CD4-positive, CD25-positive, alpha-beta regulatory T cell (primary cell): ENCODE measurements at regions not wholly inside any gene's neighbourhood (a gene's known extent, or its start where the extent isn't known, plus 50 kb on each side); places are given as distances from the start of the nearest gene placed in this dataset.

Source experiments
- ATAC-seq, 2 donors: fragments of 150-1000 bp; cut with Tn5 transposase; one replicate each; pipeline ENCODE4 v1.10.0; 2021; ENCODE audit warnings: low read depth in 2 of 2, moderate number of reproducible peaks in 2 of 2, moderate library complexity in 1 of 2
- DNase-seq, 3 donors: peaks; one replicate each; pipeline versions ENCODE4 v3.0.0 to v3.0.0-alpha.2; 2012 to 2022; ENCODE audit warnings: mixed read lengths in 1 of 3
- H3K27ac ChIP-seq: one replicate; pipeline ENCODE4 v1.7.0; 2013; ENCODE audit warnings: mild to moderate bottlenecking, low read length; ENCODE audit not compliant: insufficient read depth, poor library complexity, severe bottlenecking
- H3K27me3 ChIP-seq: one replicate; pipeline ENCODE4 v1.7.0; 2013; ENCODE audit warnings: low read length; ENCODE audit not compliant: control insufficient read depth, insufficient read depth
- H3K36me3 ChIP-seq: one replicate; pipeline ENCODE4 v1.7.0; 2013; ENCODE audit warnings: mild to moderate bottlenecking, low read length, moderate library complexity; ENCODE audit not compliant: control insufficient read depth, insufficient read depth
- H3K4me1 ChIP-seq: 2 replicates; pipeline ENCODE4 v1.7.0; 2013; ENCODE audit warnings: mild to moderate bottlenecking, low read length; ENCODE audit not compliant: insufficient read depth, control insufficient read depth, poor library complexity, severe bottlenecking
- H3K4me3 ChIP-seq: one replicate; pipeline ENCODE4 v1.7.0; 2013; ENCODE audit warnings: low read depth, mild to moderate bottlenecking, low read length, moderate library complexity
- H3K9me3 ChIP-seq, 2 experiments: 1 replicate in 1 of 2; 2 replicates in 1 of 2; pipeline ENCODE4 v1.7.0; 2013; ENCODE audit warnings: low read length in 2 of 2, mild to moderate bottlenecking in 1 of 2, moderate library complexity in 1 of 2; ENCODE audit not compliant: control insufficient read depth in 2 of 2
- H3K27ac Mint-ChIP-seq, 3 donors: one replicate each; pipeline ENCODE4 v1.8.0; 2020 to 2022; ENCODE audit warnings: mild to moderate bottlenecking in 3 of 3, mixed read lengths in 3 of 3, moderate library complexity in 2 of 3
- H3K27me3 Mint-ChIP-seq: one replicate; pipeline ENCODE4 v1.8.0; 2022; ENCODE audit warnings: mild to moderate bottlenecking, mixed read lengths
- H3K36me3 Mint-ChIP-seq: one replicate; pipeline ENCODE4 v1.8.0; 2020; ENCODE audit warnings: mixed read lengths
- H3K4me1 Mint-ChIP-seq, 4 donors: one replicate each; pipeline ENCODE4 v1.8.0; 2020 to 2022; ENCODE audit warnings: mixed read lengths in 4 of 4, mild to moderate bottlenecking in 1 of 4
- H3K4me3 Mint-ChIP-seq, 4 donors: one replicate each; pipeline ENCODE4 v1.8.0; 2020 to 2022; ENCODE audit warnings: mild to moderate bottlenecking in 4 of 4, mixed read lengths in 4 of 4, moderate library complexity in 3 of 4
- H3K9me3 Mint-ChIP-seq, 7 donors: one replicate each; pipeline ENCODE4 v1.8.0; 2020 to 2022; ENCODE audit warnings: mixed read lengths in 7 of 7, mild to moderate bottlenecking in 3 of 7, moderate library complexity in 2 of 7

- no peak overlapping the region for H3K27ac Mint-ChIP-seq
- Histone ChIP-seq H3K4me3 (no peak overlapping the region), H3K27ac (no peak overlapping the region), H3K36me3 (no peaks in the 10 kb centered on the region), H3K4me1 (no peaks in the 10 kb centered on the region), H3K27me3 (no peaks in the 10 kb centered on the region), H3K9me3 (no peaks in the 10 kb centered on the region)
- DNase-seq (no peak), ATAC-seq (no peak)
- H3K27me3 Mint-ChIP-seq = no peaks in the 10 kb centered on the region
- H3K9me3 Mint-ChIP-seq = peaks cover 0 to 15% (median 5%) of the 10 kb centered on the region in 7 donors
- no peaks in the 10 kb centered on the region for H3K36me3 Mint-ChIP-seq
- no peak overlapping the region for H3K4me3 Mint-ChIP-seq
- no peaks in the 10 kb centered on the region for H3K4me1 Mint-ChIP-seq
Observed at GRCh38 chr13:80284290-80284689, 56.6 kb downstream of the SPRY2 start.

GRCh38 chr13:80278706-80279105, 62.2 kb downstream of the SPRY2 start:
- no peaks in the 10 kb centered on the region for H3K36me3 ChIP-seq
- DNase-seq (no peak), ATAC-seq (no peak)
- no peaks in the 10 kb centered on the region for H3K9me3 ChIP-seq
- no peak overlapping the region for H3K27ac ChIP-seq
- Mint-ChIP-seq H3K27me3 (no peaks in the 10 kb centered on the region), H3K4me3 (no peak overlapping the region), H3K27ac (no peak overlapping the region), H3K36me3 (no peaks in the 10 kb centered on the region), H3K4me1 (no peaks in the 10 kb centered on the region), H3K9me3 (peaks cover 0 to 8% (median 7%) of the 10 kb centered on the region in 7 donors)
- H3K4me1 ChIP-seq = no peaks in the 10 kb centered on the region
- no peak overlapping the region for H3K4me3 ChIP-seq
- no peaks in the 10 kb centered on the region for H3K27me3 ChIP-seq

- Mint-ChIP-seq H3K4me1 (no peaks in the 10 kb centered on the region), H3K36me3 (no peaks in the 10 kb centered on the region), H3K9me3 (peaks cover 0 to 5% (median 1%) of the 10 kb centered on the region in 7 donors), H3K27me3 (no peaks in the 10 kb centered on the region), H3K27ac (no peak overlapping the region), H3K4me3 (no peak overlapping the region)
- no peak for ATAC-seq
- H3K4me3 ChIP-seq = no peak overlapping the region
- no peak overlapping the region for H3K27ac ChIP-seq
- no peak for DNase-seq
- no peaks in the 10 kb centered on the region for H3K36me3 ChIP-seq
- no peaks in the 10 kb centered on the region for H3K4me1 ChIP-seq
- H3K9me3 ChIP-seq = no peaks in the 10 kb centered on the region
- no peaks in the 10 kb centered on the region for H3K27me3 ChIP-seq
Observed at GRCh38 chr13:80276371-80277289, 64.3 kb downstream of the SPRY2 start.

GRCh38 chr13:80274643-80275042, 66.3 kb downstream of the SPRY2 start:
- no peak overlapping the region for H3K27ac Mint-ChIP-seq
- H3K4me1 Mint-ChIP-seq = no peaks in the 10 kb centered on the region
- H3K36me3 ChIP-seq = no peaks in the 10 kb centered on the region
- no peak overlapping the region for H3K4me3 ChIP-seq
- H3K27me3 ChIP-seq = no peaks in the 10 kb centered on the region
- no peak overlapping the region for H3K4me3 Mint-ChIP-seq
- no peak overlapping the region for H3K27ac ChIP-seq
- DNase-seq = no peak
- no peaks in the 10 kb centered on the region for H3K27me3 Mint-ChIP-seq
- no peaks in the 10 kb centered on the region for H3K36me3 Mint-ChIP-seq
- no peaks in the 10 kb centered on the region for H3K4me1 ChIP-seq
- H3K9me3 Mint-ChIP-seq = peaks cover 0 to 5% (median 1%) of the 10 kb centered on the region in 7 donors
- no peaks in the 10 kb centered on the region for H3K9me3 ChIP-seq
- ATAC-seq = no peak

GRCh38 chr13:80273718-80274117, 67.2 kb downstream of the SPRY2 start:
- Histone ChIP-seq H3K27me3 (no peaks in the 10 kb centered on the region), H3K36me3 (no peaks in the 10 kb centered on the region), H3K27ac (no peak overlapping the region), H3K9me3 (no peaks in the 10 kb centered on the region), H3K4me3 (no peak overlapping the region), H3K4me1 (no peaks in the 10 kb centered on the region)
- ATAC-seq = no peak
- DNase-seq = no peak
- no peak overlapping the region for H3K4me3 Mint-ChIP-seq
- H3K36me3 Mint-ChIP-seq = no peaks in the 10 kb centered on the region
- no peaks in the 10 kb centered on the region for H3K27me3 Mint-ChIP-seq
- no peaks in the 10 kb centered on the region for H3K4me1 Mint-ChIP-seq
- no peak overlapping the region for H3K27ac Mint-ChIP-seq
- peaks cover 0 to 4% (median 1%) of the 10 kb centered on the region in 7 donors for H3K9me3 Mint-ChIP-seq

GRCh38 chr13:80265348-80265747, 75.6 kb downstream of the SPRY2 start:
- ATAC-seq = no peak
- Histone ChIP-seq H3K27me3 (no peaks in the 10 kb centered on the region), H3K27ac (no peak overlapping the region), H3K36me3 (no peaks in the 10 kb centered on the region), H3K4me1 (no peaks in the 10 kb centered on the region), H3K4me3 (no peak overlapping the region), H3K9me3 (peaks cover 0 to 7% of the 10 kb centered on the region in 2 experiments)
- no peaks in the 10 kb centered on the region for H3K36me3 Mint-ChIP-seq
- H3K27ac Mint-ChIP-seq = no peak overlapping the region
- DNase-seq = no peak
- H3K27me3 Mint-ChIP-seq = no peaks in the 10 kb centered on the region
- H3K4me1 Mint-ChIP-seq = no peaks in the 10 kb centered on the region
- H3K4me3 Mint-ChIP-seq = no peak overlapping the region
- H3K9me3 Mint-ChIP-seq = peaks cover 3 to 20% (median 6%) of the 10 kb centered on the region in 7 donors

GRCh38 chr13:80263745-80264513, 77.0 kb downstream of the SPRY2 start:
- H3K27ac Mint-ChIP-seq = no peak overlapping the region
- H3K27me3 ChIP-seq = no peaks in the 10 kb centered on the region
- H3K36me3 Mint-ChIP-seq = no peaks in the 10 kb centered on the region
- peaks cover 5 to 20% (median 8%) of the 10 kb centered on the region in 7 donors for H3K9me3 Mint-ChIP-seq
- DNase-seq = no peak
- peaks cover 0 to 7% of the 10 kb centered on the region in 2 experiments for H3K9me3 ChIP-seq
- ATAC-seq = no peak
- no peak overlapping the region for H3K4me3 Mint-ChIP-seq
- H3K4me1 Mint-ChIP-seq = no peaks in the 10 kb centered on the region
- H3K4me1 ChIP-seq = no peaks in the 10 kb centered on the region
- H3K27ac ChIP-seq = no peak overlapping the region
- no peaks in the 10 kb centered on the region for H3K36me3 ChIP-seq
- no peak overlapping the region for H3K4me3 ChIP-seq
- no peaks in the 10 kb centered on the region for H3K27me3 Mint-ChIP-seq
